Activated CD8-positive, alpha-beta memory T cell treated with anti-CD3 and anti-CD28 coated beads for 36 hours (primary cell): ENCODE measurements at regions not wholly inside any gene's neighbourhood (a gene's known extent, or its start where the extent isn't known, plus 50 kb on each side); places are given as distances from the start of the nearest gene placed in this dataset.

Experiments used
- CTCF ChIA-PET: fragments of 350-600 bp; sonication (Branson Sonifier 250); formaldehyde crosslinking; loops from one replicate; lab custom pipeline; 2021; ENCODE audit warnings: antibody characterized with exemption; lab: Charles Lee
- POLR2A ChIA-PET: fragments of 350-600 bp; sonication (Branson Sonifier 250); formaldehyde crosslinking; loops from one replicate; lab custom pipeline; 2021; ENCODE audit warnings: antibody characterized with exemption; lab: Charles Lee

- ChIA-PET POLR2A (no interaction called here), CTCF (no interaction called here)
Measured at GRCh38 chr2:198347349-198347748, 543.0 kb downstream of the PLCL1 start.

- ChIA-PET POLR2A (no interaction called here), CTCF (no interaction called here)
Measured at GRCh38 chr2:198343471-198343870, 539.1 kb downstream of the PLCL1 start.

- ChIA-PET POLR2A (no interaction called here), CTCF (no interaction called here)
Measured at GRCh38 chr2:198340846-198341245, 536.5 kb downstream of the PLCL1 start.

GRCh38 chr2:198339116-198339515 lies 534.7 kb downstream of the PLCL1 start:
- POLR2A ChIA-PET: no interaction called here
- CTCF ChIA-PET: no interaction called here

- ChIA-PET CTCF (no interaction called here), POLR2A (interaction anchor here (0.8 kb wide), 1 partner anchor 352 kb away, joined by 3 read pairs; no protein-coding TSS in a partner anchor)
Measured at GRCh38 chr2:198337368-198337767, 533.0 kb downstream of the PLCL1 start.

- CTCF ChIA-PET: no interaction called here
Measured at GRCh38 chr2:198328454-198328853, 524.1 kb downstream of the PLCL1 start.

GRCh38 chr2:198327526-198327925 lies 523.1 kb downstream of the PLCL1 start:
- CTCF ChIA-PET: no interaction called here
- POLR2A ChIA-PET: no interaction called here

More at GRCh38 chr2:198328454-198328853, 524.1 kb downstream of the PLCL1 start:
- POLR2A ChIA-PET: no interaction called here

- POLR2A ChIA-PET: no interaction called here
- CTCF ChIA-PET: no interaction called here
Measured at GRCh38 chr2:198326431-198326830, 522.0 kb downstream of the PLCL1 start.

GRCh38 chr2:198325359-198325758 lies 521.0 kb downstream of the PLCL1 start:
- ChIA-PET CTCF (no interaction called here), POLR2A (no interaction called here)

GRCh38 chr2:198324071-198324470 lies 519.7 kb downstream of the PLCL1 start:
- ChIA-PET CTCF (no interaction called here), POLR2A (no interaction called here)

GRCh38 chr2:198322275-198322674 lies 517.9 kb downstream of the PLCL1 start:
- POLR2A ChIA-PET: no interaction called here
- CTCF ChIA-PET: no interaction called here

GRCh38 chr2:198321522-198322088 lies 517.2 kb downstream of the PLCL1 start:
- ChIA-PET POLR2A (no interaction called here), CTCF (no interaction called here)

GRCh38 chr2:198316852-198317396 lies 512.5 kb downstream of the PLCL1 start:
- POLR2A ChIA-PET: no interaction called here
- CTCF ChIA-PET: no interaction called here

GRCh38 chr2:198315791-198316630 lies 511.6 kb downstream of the PLCL1 start:
- ChIA-PET POLR2A (no interaction called here), CTCF (interaction anchor here (1.1 kb wide), 1 partner anchor 19 kb away, joined by 3 read pairs; no protein-coding TSS in a partner anchor)

GRCh38 chr2:198314559-198315153 lies 510.3 kb downstream of the PLCL1 start:
- ChIA-PET CTCF (interaction anchor here (1.1 to 1.4 kb wide), 2 partner anchors 17 to 1174 kb away, joined by 3 to 6 read pairs; no protein-coding TSS in a partner anchor), POLR2A (no interaction called here)

GRCh38 chr2:198312596-198313483 lies 508.4 kb downstream of the PLCL1 start:
- CTCF ChIA-PET: interaction anchor here (1.7 kb wide), 1 partner anchor 16 kb away, joined by 3 read pairs; no protein-coding TSS in a partner anchor
- POLR2A ChIA-PET: no interaction called here

GRCh38 chr2:198311020-198311419 lies 506.6 kb downstream of the PLCL1 start:
- POLR2A ChIA-PET: no interaction called here
- CTCF ChIA-PET: interaction anchor here (1.2 kb wide), 1 partner anchor 15 kb away, joined by 4 read pairs; no protein-coding TSS in a partner anchor

- POLR2A ChIA-PET: no interaction called here
- CTCF ChIA-PET: interaction anchor here (0.6 to 0.7 kb wide), 2 partner anchors 10 to 13 kb away, joined by 3 to 4 read pairs; no protein-coding TSS in a partner anchor
Measured at GRCh38 chr2:198309673-198310280, 505.4 kb downstream of the PLCL1 start.
